Epithelial cell of prostate (primary cell): ENCODE measurements at regions not wholly inside any gene's neighbourhood (a gene's known extent, or its start where the extent isn't known, plus 50 kb on each side); places are given as distances from the start of the nearest gene placed in this dataset.

Source experiments
- DNase-seq: peaks from one replicate; pipeline ENCODE4 v3.0.0-alpha.2; 2011; ENCODE audit warnings: low read depth, low spot score
- H3K27ac ChIP-seq: fragments of 450-650 bp; 2 replicates; pipeline ENCODE4 v1.5.1; 2017; ENCODE audit warnings: mild to moderate bottlenecking

- DNase-seq, result no peak
- no peak overlapping the region for H3K27ac ChIP-seq
These were observed 889.8 kb downstream of the CENPC start for GRCh38 chr4:66655505-66655904.

- no peak for DNase-seq
- H3K27ac ChIP-seq, result no peak overlapping the region
These were observed 891.4 kb downstream of the CENPC start for GRCh38 chr4:66653937-66654336.

- DNase-seq, result no peak
- no peak overlapping the region for H3K27ac ChIP-seq
These were observed 896.1 kb downstream of the CENPC start for GRCh38 chr4:66649236-66649635.

- DNase-seq, result no peak
- no peak overlapping the region for H3K27ac ChIP-seq
These were observed 897.4 kb downstream of the CENPC start for GRCh38 chr4:66647926-66648325.

GRCh38 chr4:66647476-66647875 is 897.8 kb downstream of the CENPC start:
- H3K27ac ChIP-seq, result no peak overlapping the region
- no peak for DNase-seq

GRCh38 chr4:66640233-66640990 is 904.9 kb downstream of the CENPC start:
- no peak for DNase-seq
- H3K27ac ChIP-seq, result no peak overlapping the region

- no peak for DNase-seq
- H3K27ac ChIP-seq, result no peak overlapping the region
These were observed 905.9 kb downstream of the CENPC start for GRCh38 chr4:66639361-66639760.

- no peak for DNase-seq
These were observed 909.0 kb downstream of the CENPC start for GRCh38 chr4:66636349-66636748.

GRCh38 chr4:66633477-66633876 is 911.8 kb downstream of the CENPC start:
- H3K27ac ChIP-seq, result no peak overlapping the region
- no peak for DNase-seq

More at GRCh38 chr4:66636349-66636748, 909.0 kb downstream of the CENPC start:
- no peak overlapping the region for H3K27ac ChIP-seq

GRCh38 chr4:66629927-66630326 is 915.4 kb downstream of the CENPC start:
- DNase-seq, result no peak
- no peak overlapping the region for H3K27ac ChIP-seq

- no peak for DNase-seq
- H3K27ac ChIP-seq, result no peak overlapping the region
These were observed 917.2 kb downstream of the CENPC start for GRCh38 chr4:66628146-66628545.

GRCh38 chr4:66625480-66625879 is 919.8 kb downstream of the CENPC start:
- H3K27ac ChIP-seq, result no peak overlapping the region
- no peak for DNase-seq

GRCh38 chr4:66613591-66613990 is 931.7 kb downstream of the CENPC start:
- H3K27ac ChIP-seq, result no peak overlapping the region
- DNase-seq, result no peak

- H3K27ac ChIP-seq, result no peak overlapping the region
- DNase-seq, result no peak
These were observed 936.3 kb downstream of the CENPC start for GRCh38 chr4:66609014-66609413.

GRCh38 chr4:66606908-66607307 is 936.6 kb upstream of the EPHA5 start:
- no peak for DNase-seq

GRCh38 chr4:66606215-66606614 is 935.9 kb upstream of the EPHA5 start:
- DNase-seq, result no peak
- no peak overlapping the region for H3K27ac ChIP-seq

More at GRCh38 chr4:66606908-66607307, 936.6 kb upstream of the EPHA5 start:
- no peak overlapping the region for H3K27ac ChIP-seq

GRCh38 chr4:66604192-66604591 is 933.9 kb upstream of the EPHA5 start:
- H3K27ac ChIP-seq, result no peak overlapping the region
- DNase-seq, result no peak

GRCh38 chr4:66602622-66603021 is 932.3 kb upstream of the EPHA5 start:
- no peak for DNase-seq
- no peak overlapping the region for H3K27ac ChIP-seq

- no peak for DNase-seq
- H3K27ac ChIP-seq, result no peak overlapping the region
These were observed 921.7 kb upstream of the EPHA5 start for GRCh38 chr4:66591968-66592367.

- no peak for DNase-seq
- H3K27ac ChIP-seq, result no peak overlapping the region
These were observed 920.4 kb upstream of the EPHA5 start for GRCh38 chr4:66590488-66591215.

- DNase-seq, result no peak
- H3K27ac ChIP-seq, result no peak overlapping the region
These were observed 918.9 kb upstream of the EPHA5 start for GRCh38 chr4:66589183-66589582.

GRCh38 chr4:66585767-66586166 is 915.5 kb upstream of the EPHA5 start:
- DNase-seq, result no peak
- H3K27ac ChIP-seq, result no peak overlapping the region
